ENCODE measurements at regions not wholly inside any gene's neighbourhood (a gene's known extent, or its start where the extent isn't known, plus 50 kb on each side); places are given as distances from the start of the nearest gene placed in this dataset.

DNA sequence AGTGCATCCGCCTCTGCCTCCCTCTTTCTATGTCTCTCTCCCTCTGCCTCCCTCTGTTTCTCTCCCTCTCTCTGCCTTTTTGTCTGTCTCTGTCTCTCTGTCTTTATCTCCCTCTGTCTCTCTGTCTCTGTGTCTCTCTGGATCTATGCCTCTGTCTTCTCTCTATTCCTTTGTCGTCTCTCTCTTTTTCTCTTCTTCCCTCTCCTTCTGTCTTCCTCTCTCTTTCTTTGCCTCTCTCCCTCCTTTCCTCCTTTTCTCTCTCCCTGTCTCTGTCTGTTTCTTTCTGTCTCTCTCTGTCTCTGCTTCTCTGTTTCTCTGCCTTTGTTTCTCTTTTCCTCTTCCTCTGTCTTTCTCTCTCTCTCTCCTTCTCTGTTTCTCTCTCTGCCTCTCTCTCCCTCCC, 678.8 kb upstream of the NRP1 start:
- TF ChIP-seq POLR2A (IDR thresholded peaks at IDR 0.05; ENCODE audit: low read depth, low read length) = no peak
- TF ChIP-seq TAF1 (IDR thresholded peaks at IDR 0.05; ENCODE audit: low read depth, low read length) = no peak
- TF ChIP-seq POLR2AphosphoS5 (IDR thresholded peaks at IDR 0.05; ENCODE audit: low read depth, low read length) = no peak
- TF ChIP-seq SPI1 (IDR thresholded peaks at IDR 0.05; ENCODE audit: low read depth, low read length) = no peak
- TF ChIP-seq POU2F2 (IDR thresholded peaks at IDR 0.05; ENCODE audit: low read depth, low read length) = no peak
- TF ChIP-seq PAX5 (IDR thresholded peaks at IDR 0.05; ENCODE audit: insufficient read depth, low read length, severe bottlenecking) = no peak

All from GM12891 (cell line).